Fibroblast of skin of abdomen (primary cell): ENCODE measurements at regions not wholly inside any gene's neighbourhood (a gene's known extent, or its start where the extent isn't known, plus 50 kb on each side); places are given as distances from the start of the nearest gene placed in this dataset.
A peak's percentile ranks its signal among the peaks of the same experiment; 100 is the strongest.
"Not testable (repeated sequence)": the region's sequence is repeated elsewhere in the genome, so short reads cannot be mapped to it uniquely, and the experiment has no call there.

ENCODE experiments used
- DNase-seq: peaks from one replicate; pipeline ENCODE4 v3.0.0-alpha.2; 2013

GRCh38 chr4:110424144-110424543, 51.8 kb upstream of the ENPEP start:
- no peak for DNase-seq

- DNase-seq, result no peak
Observed at GRCh38 chr4:110418641-110419040, 57.3 kb upstream of the ENPEP start.

- no peak for DNase-seq
Observed at GRCh38 chr4:110417136-110417535, 58.8 kb upstream of the ENPEP start.

- peak; percentile 4 for DNase-seq
Observed at GRCh38 chr4:110415478-110415877, 60.5 kb upstream of the ENPEP start.

- no peak for DNase-seq
Observed at GRCh38 chr4:110415041-110415440, 60.9 kb upstream of the ENPEP start.

- no peak for DNase-seq
Observed at GRCh38 chr4:110414561-110414920, 61.4 kb upstream of the ENPEP start.

GRCh38 chr4:110413807-110414560, 62.0 kb upstream of the ENPEP start:
- DNase-seq, result peak; percentile 67

GRCh38 chr4:110412354-110413065, 63.4 kb upstream of the ENPEP start:
- DNase-seq, result no peak

GRCh38 chr4:110411574-110412011, 64.4 kb upstream of the ENPEP start:
- DNase-seq, result no peak

- not testable (repeated sequence) for DNase-seq
Observed at GRCh38 chr4:110410853-110411573, 64.9 kb upstream of the ENPEP start.

- DNase-seq, result no peak
Observed at GRCh38 chr4:110400086-110400485, 75.9 kb upstream of the ENPEP start.

GRCh38 chr4:110399046-110399445, 76.9 kb upstream of the ENPEP start:
- DNase-seq, result not testable (repeated sequence)

- no peak for DNase-seq
Observed at GRCh38 chr4:110396963-110397362, 79.0 kb upstream of the ENPEP start.

GRCh38 chr4:110395421-110395820, 80.5 kb upstream of the ENPEP start:
- DNase-seq, result no peak

GRCh38 chr4:110394871-110395270, 81.1 kb upstream of the ENPEP start:
- DNase-seq, result no peak

GRCh38 chr4:110381784-110382183, 94.2 kb upstream of the ENPEP start:
- no peak for DNase-seq

- DNase-seq, result no peak
Observed at GRCh38 chr4:110372485-110372884, 103.5 kb upstream of the ENPEP start.

- no peak for DNase-seq
Observed at GRCh38 chr4:110371016-110371770, 104.8 kb upstream of the ENPEP start.

- DNase-seq, result no peak
Observed at GRCh38 chr4:110368409-110368808, 107.5 kb upstream of the ENPEP start.

GRCh38 chr4:110367156-110367555, 108.8 kb upstream of the ENPEP start:
- no peak for DNase-seq

GRCh38 chr4:110365761-110366160, 110.2 kb upstream of the ENPEP start:
- DNase-seq, result no peak

- DNase-seq, result peak; percentile 24
Observed at GRCh38 chr4:110364911-110365520, 110.9 kb upstream of the ENPEP start.
